ENCODE measurements at regions not wholly inside any gene's neighbourhood (a gene's known extent, or its start where the extent isn't known, plus 50 kb on each side); places are given as distances from the start of the nearest gene placed in this dataset.

DNA sequence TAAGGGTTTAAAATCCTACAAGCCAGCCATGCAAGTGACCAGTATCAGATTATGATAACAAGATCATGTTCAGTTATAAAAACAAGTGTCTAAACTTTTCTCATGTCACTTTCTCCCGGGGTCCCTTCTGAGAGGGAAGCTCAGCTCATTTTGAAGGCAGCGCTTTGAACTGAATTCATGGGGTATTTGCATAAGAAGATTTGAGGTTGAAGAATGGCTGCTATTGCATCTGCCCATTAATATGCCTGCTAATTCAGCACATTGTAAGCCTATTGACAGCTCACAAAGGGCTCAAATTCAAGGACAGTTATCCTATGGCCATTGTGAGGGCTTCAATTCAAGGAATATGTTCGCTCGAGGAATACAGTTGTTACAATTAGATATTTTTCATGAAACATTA lies 290.2 kb upstream of the IRX3 start:
- H3K27ac Mint-ChIP-seq = no peak overlapping the region
- no peaks in the 10 kb centered on the region; the same call in 1 of the 2 replicates for H4K20me1 ChIP-seq (replicated peaks; ENCODE audit: insufficient read depth)
- no peak for TF ChIP-seq STAT1 (IDR thresholded peaks at IDR 0.05; ENCODE audit: unreplicated experiment)
- H3K4me3 Mint-ChIP-seq = no peak overlapping the region
- peak overlapping the region; percentile 52; the same call in 1 of the 2 replicates for H3K4me2 ChIP-seq
- H3F3A ChIP-seq (replicated peaks; ENCODE audit: low read depth) = no peaks in the 10 kb centered on the region; the same call in 1 of the 2 replicates
- no peaks in the 10 kb centered on the region; the same call in 1 of the 3 replicates for H3K9me3 Mint-ChIP-seq
- peak overlapping the region; percentile 88; the same call in 1 of the 2 replicates for H2AFZ ChIP-seq
- H3K4me1 Mint-ChIP-seq = peaks cover 20% of the 10 kb centered on the region
- DNase-seq (ENCODE audit: low spot score) (no peak), ATAC-seq (no peak; the same call in 2 of the 3 replicates)
- H3K9me2 ChIP-seq (ENCODE audit: insufficient read depth) = no peaks in the 10 kb centered on the region
- no peak overlapping the region for H3K27ac ChIP-seq (ENCODE audit: low read depth)
- H3K27me3 Mint-ChIP-seq (ENCODE audit: insufficient read depth, low read depth, poor library complexity) = peaks cover 8% of the 10 kb centered on the region
- H3K27me3 ChIP-seq (ENCODE audit: insufficient read depth) = peaks cover 6% of the 10 kb centered on the region; the same call in 1 of the 2 replicates
- no peaks in the 10 kb centered on the region for H3K79me2 ChIP-seq (replicated peaks; ENCODE audit: insufficient read depth)
- no peaks in the 10 kb centered on the region for H3K36me3 ChIP-seq (ENCODE audit: insufficient read depth)
- 0 out of 2 replicates have a peak overlapping the region, but pooled peaks have one; percentile 16 for H3K4me3 ChIP-seq
- peaks cover 16% of the 10 kb centered on the region for H3K4me1 ChIP-seq (ENCODE audit: insufficient read depth)
- H3K36me3 Mint-ChIP-seq (ENCODE audit: low read depth) = no peaks in the 10 kb centered on the region

GRCh38 chr16:54568906-54569807 lies 282.6 kb upstream of the IRX3 start:
- Histone ChIP-seq H3K4me2 (no peak overlapping the region), H3K4me3 (no peak overlapping the region), H4K20me1 (replicated peaks; ENCODE audit: insufficient read depth) (no peaks in the 10 kb centered on the region), H3K36me3 (ENCODE audit: insufficient read depth) (no peaks in the 10 kb centered on the region), H2AFZ (no peak overlapping the region), H3K79me2 (replicated peaks; ENCODE audit: insufficient read depth) (no peaks in the 10 kb centered on the region), H3K27me3 (ENCODE audit: insufficient read depth) (no peaks in the 10 kb centered on the region), H3F3A (replicated peaks; ENCODE audit: low read depth) (no peaks in the 10 kb centered on the region), H3K4me1 (ENCODE audit: insufficient read depth) (no peaks in the 10 kb centered on the region), H3K27ac (ENCODE audit: low read depth) (no peak overlapping the region), H3K9me2 (ENCODE audit: insufficient read depth) (peaks cover 3% of the 10 kb centered on the region; the same call in 1 of the 2 replicates)
- Mint-ChIP-seq H3K36me3 (ENCODE audit: low read depth) (no peaks in the 10 kb centered on the region), H3K4me3 (no peak overlapping the region), H3K27me3 (ENCODE audit: insufficient read depth, low read depth, poor library complexity) (peaks cover 4% of the 10 kb centered on the region), H3K27ac (no peak overlapping the region), H3K9me3 (no peaks in the 10 kb centered on the region; the same call in 2 of the 3 replicates), H3K4me1 (no peaks in the 10 kb centered on the region)
- ATAC-seq (no peak), DNase-seq (ENCODE audit: low spot score) (no peak)
- no peak for TF ChIP-seq STAT1 (IDR thresholded peaks at IDR 0.05; ENCODE audit: unreplicated experiment)
- no peak for TF ChIP-seq POLR2AphosphoS5 (IDR thresholded peaks at IDR 0.05; ENCODE audit: low read depth)
- no peak for TF ChIP-seq JUNB (IDR thresholded peaks at IDR 0.05; ENCODE audit: unreplicated experiment)
- TF ChIP-seq ZNF462 (CRISPR knock-in tag; IDR thresholded peaks at IDR 0.05) = no peak
- no peak for TF ChIP-seq ZNF114 (CRISPR knock-in tag; IDR thresholded peaks at IDR 0.05)
- TF ChIP-seq NANOG (IDR thresholded peaks at IDR 0.05; ENCODE audit: borderline replicate concordance) = no peak
- TF ChIP-seq, protein P1, sequence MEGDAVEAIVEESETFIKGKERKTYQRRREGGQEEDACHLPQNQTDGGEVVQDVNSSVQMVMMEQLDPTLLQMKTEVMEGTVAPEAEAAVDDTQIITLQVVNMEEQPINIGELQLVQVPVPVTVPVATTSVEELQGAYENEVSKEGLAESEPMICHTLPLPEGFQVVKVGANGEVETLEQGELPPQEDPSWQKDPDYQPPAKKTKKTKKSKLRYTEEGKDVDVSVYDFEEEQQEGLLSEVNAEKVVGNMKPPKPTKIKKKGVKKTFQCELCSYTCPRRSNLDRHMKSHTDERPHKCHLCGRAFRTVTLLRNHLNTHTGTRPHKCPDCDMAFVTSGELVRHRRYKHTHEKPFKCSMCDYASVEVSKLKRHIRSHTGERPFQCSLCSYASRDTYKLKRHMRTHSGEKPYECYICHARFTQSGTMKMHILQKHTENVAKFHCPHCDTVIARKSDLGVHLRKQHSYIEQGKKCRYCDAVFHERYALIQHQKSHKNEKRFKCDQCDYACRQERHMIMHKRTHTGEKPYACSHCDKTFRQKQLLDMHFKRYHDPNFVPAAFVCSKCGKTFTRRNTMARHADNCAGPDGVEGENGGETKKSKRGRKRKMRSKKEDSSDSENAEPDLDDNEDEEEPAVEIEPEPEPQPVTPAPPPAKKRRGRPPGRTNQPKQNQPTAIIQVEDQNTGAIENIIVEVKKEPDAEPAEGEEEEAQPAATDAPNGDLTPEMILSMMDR (conservative IDR thresholded peaks at IDR 0.05; ENCODE audit: low read depth in 2 of 2) = no peak
- no peak for TF ChIP-seq EZH2phosphoT487 (IDR thresholded peaks at IDR 0.05; ENCODE audit: unreplicated experiment)
